ENCODE measurements at regions not wholly inside any gene's neighbourhood (a gene's known extent, or its start where the extent isn't known, plus 50 kb on each side); places are given as distances from the start of the nearest gene placed in this dataset.
A peak's percentile ranks its signal among the peaks of the same experiment; 100 is the strongest.
"Not testable (repeated sequence)": the region's sequence is repeated elsewhere in the genome, so short reads cannot be mapped to it uniquely, and the experiment has no call there.

- TF ChIP-seq CTCF (IDR thresholded peaks at IDR 0.05; ENCODE audit: low read length, missing control alignments) = no peak
- peak; percentile 90 for DNase-seq (ENCODE audit: low read depth)
- peak overlapping the region; percentile 91 for H3K4me3 ChIP-seq (replicated peaks; ENCODE audit: low read depth, low read length)
Observed at GRCh38 chr6:27145731-27146455, 101.6 kb upstream of the PRSS16 start.

- DNase-seq (ENCODE audit: low read depth) = not testable (repeated sequence)
- peak overlapping the region; percentile 91 for H3K4me3 ChIP-seq (replicated peaks; ENCODE audit: low read depth, low read length)
Observed at GRCh38 chr6:27146456-27146705, 101.1 kb upstream of the PRSS16 start.

GRCh38 chr6:27146706-27147505, 100.6 kb upstream of the PRSS16 start:
- no peak for TF ChIP-seq CTCF (IDR thresholded peaks at IDR 0.05; ENCODE audit: low read length, missing control alignments)
- peak overlapping the region; percentile 91 for H3K4me3 ChIP-seq (replicated peaks; ENCODE audit: low read depth, low read length)
- peak; percentile 100 for DNase-seq (ENCODE audit: low read depth)

GRCh38 chr6:27148404-27148795, 99.1 kb upstream of the PRSS16 start:
- no peak for DNase-seq (ENCODE audit: low read depth)
- TF ChIP-seq CTCF (IDR thresholded peaks at IDR 0.05; ENCODE audit: low read length, missing control alignments) = no peak
- H3K4me3 ChIP-seq (replicated peaks; ENCODE audit: low read depth, low read length) = no peak overlapping the region

- no peak for TF ChIP-seq CTCF (IDR thresholded peaks at IDR 0.05; ENCODE audit: low read length, missing control alignments)
- no peak overlapping the region for H3K4me3 ChIP-seq (replicated peaks; ENCODE audit: low read depth, low read length)
- no peak for DNase-seq (ENCODE audit: low read depth)
Observed at GRCh38 chr6:27149150-27149549, 98.4 kb upstream of the PRSS16 start.

- DNase-seq (ENCODE audit: low read depth) = no peak
- H3K4me3 ChIP-seq (replicated peaks; ENCODE audit: low read depth, low read length) = no peak overlapping the region
- no peak for TF ChIP-seq CTCF (IDR thresholded peaks at IDR 0.05; ENCODE audit: low read length, missing control alignments)
Observed at GRCh38 chr6:27154696-27155095, 92.8 kb upstream of the PRSS16 start.

GRCh38 chr6:27156874-27157458, 90.5 kb upstream of the PRSS16 start:
- peak overlapping the region; percentile 57 for H3K4me3 ChIP-seq (replicated peaks; ENCODE audit: low read depth, low read length)
- no peak for DNase-seq (ENCODE audit: low read depth)
- TF ChIP-seq CTCF (IDR thresholded peaks at IDR 0.05; ENCODE audit: low read length, missing control alignments) = no peak
